GM04504 (cell line): ENCODE measurements at regions not wholly inside any gene's neighbourhood (a gene's known extent, or its start where the extent isn't known, plus 50 kb on each side); places are given as distances from the start of the nearest gene placed in this dataset.

Experiments used
- DNase-seq: peaks from one replicate; pipeline ENCODE4 v3.0.0-alpha.2; 2012; ENCODE audit warnings: low read depth

DNA sequence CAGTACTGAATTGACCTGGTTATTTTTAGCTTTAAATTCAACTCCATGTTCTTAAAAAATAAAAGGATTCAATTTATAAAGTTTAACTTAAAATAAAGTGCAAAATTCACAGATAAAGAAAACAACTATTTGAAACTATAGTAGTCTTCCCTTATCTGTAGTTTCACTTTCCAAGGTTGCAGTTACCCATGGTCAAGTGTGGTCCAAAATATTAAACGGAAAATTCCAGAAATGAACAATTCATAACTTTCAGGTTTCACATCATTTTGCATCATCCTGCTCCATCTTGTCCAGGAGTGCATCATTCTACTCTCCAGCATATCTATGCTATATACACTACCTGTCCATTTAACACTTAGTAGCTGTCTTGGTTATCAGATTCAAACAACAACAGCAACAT is 54.5 kb upstream of the ZNF804A start:
- no peak for DNase-seq
